ENCODE measurements at regions not wholly inside any gene's neighbourhood (a gene's known extent, or its start where the extent isn't known, plus 50 kb on each side); places are given as distances from the start of the nearest gene placed in this dataset.
A peak's percentile ranks its signal among the peaks of the same experiment; 100 is the strongest.

- no peak for TF ChIP-seq CTCF (IDR thresholded peaks at IDR 0.05)
- no peak for TF ChIP-seq POLR2A (IDR thresholded peaks at IDR 0.05)
- H3K27me3 ChIP-seq, result peaks cover 0 to 12% (median 0%) of the 10 kb centered on the region in 9 donors
- H3K4me1 ChIP-seq, result peaks cover 0 to 9% (median 0%) of the 10 kb centered on the region in 12 donors
- intact Hi-C loops (cut with DNase I), result no loop called here
- H3K27ac ChIP-seq, result no peak overlapping the region
- no peaks in the 10 kb centered on the region for H3K36me3 ChIP-seq
- H3K9me3 ChIP-seq, result no peaks in the 10 kb centered on the region
- H3K4me3 ChIP-seq, result no peak overlapping the region
- 57 to 74% (median 59%) methylated on average over 18 of the region's 18 CpGs for WGBS, 4 donors
- DNase-seq (peak in 4 of 5 donors; percentile 47 to 86 (median 69)), ATAC-seq (no peak)
These were observed 187.7 kb downstream of the PHETA1 start for GRCh38 chr12:111181143-111181726.

DNA sequence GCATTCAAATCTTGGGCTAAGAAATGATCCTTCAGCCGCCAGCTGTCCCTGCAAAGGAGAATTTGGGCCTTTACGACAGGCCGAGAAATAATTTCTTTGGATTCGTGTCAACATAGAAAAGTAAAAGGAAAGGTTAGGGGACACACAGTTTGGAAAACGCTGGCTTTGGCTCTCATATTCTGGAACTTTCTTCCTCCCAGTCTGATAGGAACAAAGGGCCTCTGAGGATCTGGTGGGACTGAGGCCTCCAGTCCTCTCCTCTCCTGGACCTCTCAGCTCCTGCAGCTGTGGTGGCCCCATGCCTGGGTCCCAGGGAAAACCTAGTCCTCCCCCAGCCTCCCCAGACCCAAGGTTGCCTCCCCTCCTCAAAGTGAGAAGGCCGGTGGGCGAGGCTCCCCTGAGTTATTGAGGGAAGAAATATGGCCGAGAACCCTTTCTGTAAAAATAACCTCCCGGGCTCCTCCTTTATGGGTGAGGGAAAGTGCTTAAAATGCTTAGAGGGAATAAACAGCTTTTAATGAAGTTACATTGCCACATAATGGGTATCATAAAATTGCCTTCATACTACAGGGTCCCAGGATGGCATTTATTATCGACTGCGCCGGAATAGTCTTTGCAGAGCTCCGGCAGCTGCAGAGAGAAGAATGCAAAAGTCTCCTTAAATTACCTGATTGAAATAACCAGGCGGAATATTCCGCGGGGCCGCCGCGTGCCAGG, 188.3 kb downstream of the PHETA1 start:
- no peak overlapping the region for H3K27ac ChIP-seq
- ATAC-seq, result no peak
- no peak for DNase-seq
- TF ChIP-seq CTCF (IDR thresholded peaks at IDR 0.05) (no peak), POLR2A (IDR thresholded peaks at IDR 0.05) (no peak)
- H3K4me3 ChIP-seq, result no peak overlapping the region
- 73 to 85% (median 78%) methylated on average over 19 of the region's 19 CpGs for whole genome bisulfite sequencing, 4 donors
- no peaks in the 10 kb centered on the region for H3K36me3 ChIP-seq
- peaks cover 0 to 11% (median 0%) of the 10 kb centered on the region in 12 donors for H3K4me1 ChIP-seq
- intact Hi-C loops (cut with DNase I), result no loop called here
- no peaks in the 10 kb centered on the region for H3K9me3 ChIP-seq
- peaks cover 0 to 12% (median 0%) of the 10 kb centered on the region in 9 donors for H3K27me3 ChIP-seq

- no peak for DNase-seq
- WGBS, 4 donors, result 42 to 50% (median 47%) methylated on average over 17 to 18 of the region's 18 CpGs
- Histone ChIP-seq H3K4me3 (no peak overlapping the region), H3K27ac (no peak overlapping the region), H3K27me3 (peaks cover 0 to 12% (median 0%) of the 10 kb centered on the region in 9 donors), H3K9me3 (no peaks in the 10 kb centered on the region), H3K36me3 (no peaks in the 10 kb centered on the region), H3K4me1 (peaks cover 0 to 31% (median 0%) of the 10 kb centered on the region in 12 donors)
- intact Hi-C loops (cut with DNase I), result loop anchor here in 3 of 10 donors (5.0 to 10.0 kb wide), 3 partner anchors 154 to 244 kb away; no protein-coding TSS in a partner anchor
- no peak for TF ChIP-seq CTCF (IDR thresholded peaks at IDR 0.05)
- no peak for TF ChIP-seq POLR2A (IDR thresholded peaks at IDR 0.05)
- ATAC-seq, result no peak
These were observed 190.5 kb downstream of the PHETA1 start for GRCh38 chr12:111178181-111179081.

All from heart left ventricle (tissue), 16 donors.